Stimulated activated CD4-positive, alpha-beta T cell treated with anti-CD3 and anti-CD28 coated beads, Interleukin-15, amount 100 ng/mL, for 48 hours (primary cell): ENCODE measurements at regions not wholly inside any gene's neighbourhood (a gene's known extent, or its start where the extent isn't known, plus 50 kb on each side); places are given as distances from the start of the nearest gene placed in this dataset.
"Not testable (repeated sequence)": the region's sequence is repeated elsewhere in the genome, so short reads cannot be mapped to it uniquely, and the experiment has no call there.

Experiments used
- DNase-seq, 2 donors: peaks; one replicate each; pipeline ENCODE4 v3.0.0-alpha.2; 2020; ENCODE audit warnings: low read depth in 2 of 2

DNA sequence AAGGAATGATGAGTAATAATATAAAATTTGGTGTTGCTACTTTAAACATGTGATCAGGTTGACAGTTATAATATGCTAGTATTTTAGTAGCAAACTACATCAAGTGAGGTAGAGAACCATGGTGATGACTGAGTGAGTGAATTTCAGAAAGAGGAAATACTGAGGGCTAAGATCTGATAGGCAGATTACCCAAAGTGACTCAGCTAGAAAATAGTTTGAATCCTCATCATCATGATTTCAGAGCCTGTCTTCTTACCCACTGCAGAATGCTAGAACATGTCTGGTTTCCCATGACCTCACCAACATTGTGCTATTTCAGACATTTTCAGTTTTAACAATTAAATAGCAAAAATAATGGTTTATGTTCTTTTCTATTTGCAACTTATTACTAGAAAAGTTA is 602.1 kb downstream of the TAF11L14 start:
- DNase-seq = no peak

DNA sequence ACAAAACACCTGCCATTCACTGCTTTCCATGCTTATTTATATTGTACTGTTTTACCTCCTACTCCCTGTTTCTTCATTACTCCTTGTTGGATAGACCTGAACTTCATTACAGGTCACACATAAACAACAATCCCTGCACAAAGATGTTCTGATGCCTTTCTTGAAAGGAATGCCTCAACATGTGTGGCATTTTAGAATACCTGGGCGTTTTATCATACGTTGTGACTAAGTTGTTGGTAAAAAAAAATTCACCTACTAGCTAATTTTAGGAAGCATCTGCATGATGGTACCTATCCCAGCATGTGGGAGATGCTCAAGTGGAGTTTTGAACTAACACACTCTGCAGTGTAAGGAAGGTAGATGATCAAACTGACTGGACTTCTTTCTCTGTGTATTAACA is 604.1 kb downstream of the TAF11L14 start:
- DNase-seq = no peak

DNA sequence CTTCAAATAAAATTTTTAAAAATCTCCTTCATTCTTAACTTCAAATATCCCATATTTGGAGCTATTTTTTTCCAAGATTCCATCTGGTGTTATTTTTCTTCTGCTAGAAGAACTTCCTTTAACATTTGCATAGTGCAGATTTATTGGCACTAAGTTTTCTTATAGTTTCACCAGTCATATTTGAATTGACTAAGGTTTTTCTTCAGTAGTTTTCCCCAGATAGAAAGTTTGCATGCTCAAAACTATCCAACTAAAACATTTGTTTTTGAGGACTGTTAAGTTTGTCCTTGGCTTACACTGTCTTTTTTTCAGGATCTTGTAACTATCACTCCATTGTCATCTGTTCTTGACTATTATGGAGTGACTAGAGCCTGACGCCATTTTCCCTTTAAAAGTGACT is 606.7 kb downstream of the TAF11L14 start:
- no peak for DNase-seq

DNA sequence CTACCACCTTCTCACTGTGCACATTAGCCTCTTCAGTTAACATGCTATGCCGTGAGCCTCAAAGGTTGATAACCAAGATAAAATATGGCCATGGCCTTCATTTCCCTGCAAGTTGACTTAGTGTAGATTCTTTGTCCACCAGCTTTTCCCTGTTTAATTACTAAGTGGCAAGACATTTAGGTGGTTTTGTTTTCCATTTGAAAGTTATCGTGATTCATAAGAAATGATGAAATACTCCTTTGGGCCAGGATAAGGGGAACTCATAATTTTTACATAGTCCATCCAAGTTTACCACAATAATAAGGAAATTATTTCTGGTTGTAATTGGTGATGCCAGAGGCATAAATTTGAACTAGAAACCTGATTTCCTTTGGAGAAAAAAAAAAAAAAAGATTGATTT is 609.6 kb downstream of the TAF11L14 start:
- DNase-seq = no peak

DNA sequence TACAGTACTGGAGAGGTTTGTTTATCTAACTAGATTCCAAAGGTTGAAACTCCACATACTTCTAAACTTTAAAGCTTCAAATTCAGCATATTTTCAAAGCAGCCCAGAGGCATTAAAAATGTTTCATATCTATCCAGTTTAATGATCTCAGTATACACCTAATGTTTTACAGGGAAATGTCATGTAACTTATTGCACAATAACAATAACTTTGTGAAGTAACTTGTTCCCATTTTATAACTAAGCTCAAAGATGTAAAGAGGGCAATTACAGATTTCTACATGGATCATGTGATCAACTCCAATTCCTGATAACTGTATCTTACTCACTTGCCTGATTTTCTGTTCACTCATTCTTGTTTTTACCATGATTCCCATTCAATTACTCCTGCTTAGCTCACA is 610.0 kb downstream of the TAF11L14 start:
- no peak for DNase-seq

DNA sequence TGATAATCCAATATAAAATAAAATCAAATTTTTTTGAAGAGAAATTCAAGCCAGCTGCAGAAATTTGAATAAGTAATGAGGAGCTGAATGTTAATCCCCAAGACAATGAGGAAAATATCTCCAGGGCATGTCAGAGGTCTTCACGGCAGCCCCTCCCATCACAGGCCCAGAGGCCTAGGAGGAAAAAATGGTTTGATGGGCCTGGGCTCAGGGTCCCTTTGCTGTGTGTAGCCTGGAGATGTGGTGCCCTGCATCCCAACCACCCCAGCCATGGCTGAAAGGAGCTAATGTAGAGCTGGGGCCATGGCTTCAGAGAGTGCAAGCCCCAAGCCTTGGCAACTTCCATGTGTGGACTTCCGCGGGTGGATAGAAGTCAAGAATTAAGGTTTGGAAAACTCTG is 618.3 kb downstream of the TAF11L14 start:
- no peak for DNase-seq

DNA sequence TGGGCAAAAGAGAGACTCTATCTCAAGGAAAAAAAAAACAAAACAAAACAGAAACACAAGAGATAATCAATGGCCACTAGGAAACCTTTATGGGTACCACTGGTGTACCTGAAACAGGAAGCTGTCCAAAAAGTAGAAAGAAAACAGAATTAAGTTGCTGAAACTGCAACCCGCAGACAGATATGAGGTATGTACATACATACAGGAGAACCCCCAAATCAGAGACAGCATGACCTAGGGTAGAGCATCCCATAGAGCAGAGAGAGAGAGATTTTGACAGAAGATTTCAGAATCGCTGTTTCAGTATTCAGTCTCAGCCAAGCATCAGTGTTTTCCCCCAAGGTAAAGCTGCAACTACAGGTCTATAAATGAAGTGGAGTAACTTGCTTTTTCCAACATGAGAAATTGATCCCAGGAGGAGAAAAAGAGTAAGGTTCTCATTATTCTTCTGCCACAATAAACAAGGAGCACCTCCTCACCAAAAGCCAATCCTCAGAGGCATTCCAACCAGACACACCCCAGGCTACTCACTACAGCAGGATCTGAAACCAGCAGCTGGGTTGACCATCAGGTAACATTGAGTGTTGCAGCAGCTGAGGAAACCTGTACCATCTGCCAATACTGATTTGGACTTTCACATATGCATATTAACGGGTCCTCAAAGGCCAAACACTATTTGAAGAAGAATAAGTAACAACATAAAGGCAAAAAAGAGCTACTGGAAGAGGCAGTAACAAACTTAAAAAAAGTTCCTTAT is 630.0 kb downstream of the TAF11L14 start:
- no peak for DNase-seq

DNA sequence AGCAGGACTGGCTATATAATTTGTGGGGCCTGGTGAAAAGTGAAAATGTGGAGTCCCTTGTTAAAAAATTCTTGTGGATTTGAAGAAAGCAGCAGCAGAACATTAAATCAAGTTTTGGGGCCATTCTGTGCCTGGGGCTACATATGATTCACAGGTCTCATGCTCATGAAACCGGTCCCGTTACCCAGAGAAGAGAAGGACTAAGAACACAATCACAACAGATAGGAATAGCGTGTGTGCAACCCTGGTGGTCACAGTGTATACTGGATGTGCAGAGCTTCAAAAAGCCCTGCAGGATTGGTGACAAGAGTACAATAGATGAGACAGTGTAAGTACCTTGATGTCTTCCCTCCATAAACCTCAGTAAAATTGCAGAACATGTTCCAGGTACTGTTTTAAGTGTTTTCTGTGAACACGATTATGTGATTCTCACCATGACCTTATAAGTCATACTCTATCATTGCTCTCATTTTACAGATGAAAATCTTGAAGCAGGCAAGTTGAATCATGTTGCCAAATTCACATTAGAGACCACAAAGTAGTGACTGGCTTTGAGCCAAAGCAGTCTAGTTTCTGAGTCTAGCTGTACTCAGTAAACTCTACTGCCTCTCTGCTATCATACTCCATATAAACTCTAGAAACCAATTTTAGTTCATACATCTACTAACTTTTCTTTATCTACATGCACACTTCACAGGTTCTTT is 636.5 kb downstream of the TAF11L14 start:
- DNase-seq = no peak

DNA sequence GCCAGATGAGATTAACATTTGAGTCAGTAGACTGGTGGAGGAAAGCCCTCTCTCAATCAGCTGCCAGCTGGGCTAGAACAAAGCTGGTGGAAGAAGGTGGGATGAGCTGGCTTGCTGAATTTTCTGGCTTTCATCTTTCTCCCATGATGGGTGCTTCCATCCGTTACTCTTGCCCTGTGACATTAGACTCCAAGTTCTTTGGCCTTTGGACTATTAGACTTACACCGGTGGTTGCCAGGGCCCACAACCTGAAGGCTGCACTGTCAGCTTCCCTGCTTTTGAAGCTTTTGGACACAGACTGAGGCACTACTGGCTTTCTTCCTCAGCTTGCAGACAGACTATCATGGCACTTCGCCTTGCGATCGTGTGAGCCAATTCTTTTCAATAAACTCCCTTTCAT is 642.7 kb downstream of the TAF11L14 start:
- no peak for DNase-seq

DNA sequence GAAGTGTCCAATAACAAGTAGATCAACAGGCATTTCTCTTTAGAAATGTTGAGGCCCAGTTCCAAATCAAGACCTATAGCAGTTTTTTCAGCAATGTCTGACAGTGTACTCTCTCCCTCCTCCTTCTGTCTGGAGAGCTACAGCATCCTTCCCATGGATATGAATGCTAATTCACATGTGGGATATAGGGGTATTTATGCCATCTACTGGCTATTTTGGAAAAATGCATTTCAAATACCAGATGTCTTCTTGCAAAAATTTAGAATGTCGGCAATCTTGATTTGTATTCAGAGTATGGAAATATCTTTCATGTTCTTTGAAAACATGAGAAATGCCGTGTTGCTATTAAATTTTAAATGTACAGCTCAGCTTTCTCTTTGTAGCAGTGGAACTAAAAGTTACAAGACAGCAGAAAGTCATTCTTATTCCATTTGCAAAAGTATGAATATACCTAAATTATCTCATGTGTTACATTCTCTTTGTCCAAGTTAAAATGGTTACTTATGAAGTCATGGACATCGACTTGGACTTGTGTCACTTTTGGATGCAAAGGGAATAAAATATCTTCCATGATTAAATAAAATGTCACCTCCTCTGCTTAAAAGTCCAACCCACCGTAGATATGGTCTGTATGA is 647.8 kb downstream of the TAF11L14 start:
- no peak for DNase-seq

DNA sequence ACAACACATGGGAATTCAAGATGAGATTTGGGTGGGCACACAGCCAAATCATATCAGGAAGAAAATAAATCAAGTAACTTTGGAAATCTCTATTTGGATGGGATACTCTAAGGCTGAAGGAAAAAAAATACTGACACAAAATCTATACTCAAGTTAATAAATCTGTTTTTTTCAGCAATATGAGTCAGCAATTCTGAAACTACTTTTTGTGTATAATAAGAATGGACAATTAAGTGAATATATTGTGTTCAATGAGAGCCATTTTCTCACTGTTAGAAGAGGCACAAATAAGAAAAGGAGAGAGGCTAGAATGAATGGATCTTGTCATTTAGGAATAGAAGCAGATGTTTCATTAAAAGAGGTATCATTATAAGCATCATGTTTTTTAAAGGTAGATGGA is 651.0 kb downstream of the TAF11L14 start:
- no peak for DNase-seq

DNA sequence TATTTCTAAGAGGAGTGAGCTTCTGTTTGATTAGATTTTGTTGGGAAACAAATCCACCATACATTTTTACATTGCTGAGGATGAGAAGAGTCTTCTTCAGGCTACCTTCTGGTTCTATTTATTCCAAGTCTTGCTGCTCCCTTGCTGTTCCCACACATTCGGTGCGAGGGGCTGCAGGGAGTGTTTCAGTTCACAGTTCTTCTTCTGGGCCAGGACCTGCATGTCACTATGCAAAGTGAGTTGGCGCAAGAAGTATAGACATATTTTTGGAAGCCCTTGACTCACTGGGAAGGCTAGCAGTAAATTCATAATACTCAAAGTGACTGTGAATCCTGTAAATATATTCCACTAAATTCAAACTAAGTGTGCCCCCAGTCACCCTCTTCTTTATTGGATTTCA is 657.9 kb downstream of the TAF11L14 start:
- DNase-seq = no peak

DNA sequence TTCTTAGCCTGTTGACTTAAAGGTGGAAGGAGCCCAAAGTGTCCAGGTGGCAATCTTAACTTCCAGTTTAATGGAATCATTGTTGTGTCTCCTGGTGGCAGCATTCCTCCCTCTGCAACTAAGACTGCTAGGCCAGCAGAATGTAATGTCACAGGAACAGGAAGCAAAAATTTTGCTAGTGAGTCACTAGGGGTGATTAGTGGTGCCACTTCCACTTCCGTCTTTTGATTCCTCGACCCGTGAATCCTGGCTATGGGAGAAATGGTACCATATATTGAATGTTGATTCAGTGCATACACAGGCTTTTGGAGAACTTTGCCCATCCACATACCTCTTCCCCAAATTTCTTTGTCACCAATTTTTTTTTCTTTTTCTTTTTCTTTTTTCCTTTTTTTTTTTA is 661.4 kb downstream of the TAF11L14 start:
- DNase-seq = not testable (repeated sequence)

DNA sequence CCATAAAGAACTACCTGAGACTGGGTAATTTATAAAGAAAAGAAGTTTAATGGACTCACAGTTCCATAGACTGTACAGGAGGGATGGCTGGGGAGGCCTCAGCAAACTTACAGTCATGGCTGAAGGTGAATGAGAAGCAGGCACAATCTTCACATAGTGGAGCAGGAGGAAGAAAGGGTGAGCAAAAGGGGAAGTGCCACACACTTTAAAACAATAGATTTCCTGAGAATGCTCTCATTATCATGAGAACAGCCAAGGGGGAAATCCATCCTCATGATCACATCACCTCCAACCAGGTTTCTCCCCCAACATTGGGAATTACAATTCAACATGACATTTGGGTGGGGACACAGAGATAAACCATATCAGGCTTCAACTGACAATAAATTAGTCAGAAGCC is 664.9 kb downstream of the TAF11L14 start:
- DNase-seq = no peak

DNA sequence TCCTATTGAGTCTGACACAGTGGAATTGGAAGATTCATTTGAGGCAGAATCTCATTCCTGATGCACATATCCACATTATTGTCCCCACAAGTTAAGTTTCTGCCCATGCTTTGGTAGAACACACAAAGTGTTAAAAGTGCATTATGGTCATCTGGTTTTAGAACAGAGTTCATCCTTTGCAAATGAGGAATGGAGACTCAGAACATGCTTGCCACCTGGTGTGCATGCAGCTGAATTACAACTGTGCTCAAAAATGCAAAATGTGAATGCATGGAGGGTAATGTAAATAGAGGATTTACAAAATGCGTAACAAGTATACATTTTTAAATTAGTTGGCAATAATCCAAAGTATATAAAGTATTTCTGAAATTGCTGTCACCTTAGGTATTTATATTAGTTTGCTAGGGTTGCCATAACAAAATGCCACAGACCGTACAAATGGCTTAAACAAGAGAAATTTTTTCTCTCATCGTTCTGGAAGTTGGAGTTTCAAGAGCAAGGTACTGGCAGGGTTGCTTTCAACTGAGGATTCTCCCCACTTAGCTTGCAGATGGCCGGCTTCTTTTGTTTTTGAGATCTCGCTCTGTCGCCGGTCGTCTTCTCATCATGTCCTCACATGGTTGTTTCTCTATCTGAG is 671.1 kb downstream of the TAF11L14 start:
- DNase-seq = no peak

DNA sequence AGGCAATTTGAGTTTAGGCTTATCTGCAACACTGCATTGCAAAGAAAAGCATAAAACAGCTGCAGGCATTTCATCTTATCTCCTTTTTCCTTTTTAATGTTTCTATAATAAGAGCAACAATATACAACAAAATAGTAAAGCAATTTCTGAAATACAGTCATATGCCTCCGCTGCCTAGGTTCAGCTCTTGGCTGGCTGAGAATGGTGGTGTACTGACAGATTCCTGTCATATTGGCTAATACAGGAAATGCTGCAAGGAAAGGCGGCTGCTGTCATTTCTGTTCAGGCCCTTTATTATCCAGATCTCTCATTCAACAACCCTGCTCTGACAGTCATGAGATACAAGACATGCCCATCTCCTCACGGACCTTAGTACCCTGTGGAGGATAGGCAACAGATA is 677.0 kb downstream of the TAF11L14 start:
- DNase-seq = no peak

DNA sequence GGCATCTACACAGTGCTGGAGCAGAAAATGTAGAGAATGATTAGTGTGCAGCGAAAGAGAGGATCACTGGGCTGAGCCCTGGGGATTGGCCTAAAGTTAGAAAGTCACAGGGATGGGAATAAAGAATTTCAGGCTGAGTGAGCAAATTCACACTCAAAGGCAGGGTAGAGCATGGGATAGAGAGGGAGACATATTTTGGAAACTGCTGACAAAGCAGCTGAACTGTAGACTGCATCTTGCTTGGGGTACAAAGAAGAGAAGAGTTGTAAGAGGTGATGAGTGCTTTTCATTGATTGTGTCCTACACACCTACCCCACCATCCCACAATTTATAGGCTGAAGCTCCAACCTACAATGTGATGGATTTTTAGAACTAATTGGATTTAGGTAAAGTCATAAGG is 677.8 kb downstream of the TAF11L14 start:
- DNase-seq = no peak

DNA sequence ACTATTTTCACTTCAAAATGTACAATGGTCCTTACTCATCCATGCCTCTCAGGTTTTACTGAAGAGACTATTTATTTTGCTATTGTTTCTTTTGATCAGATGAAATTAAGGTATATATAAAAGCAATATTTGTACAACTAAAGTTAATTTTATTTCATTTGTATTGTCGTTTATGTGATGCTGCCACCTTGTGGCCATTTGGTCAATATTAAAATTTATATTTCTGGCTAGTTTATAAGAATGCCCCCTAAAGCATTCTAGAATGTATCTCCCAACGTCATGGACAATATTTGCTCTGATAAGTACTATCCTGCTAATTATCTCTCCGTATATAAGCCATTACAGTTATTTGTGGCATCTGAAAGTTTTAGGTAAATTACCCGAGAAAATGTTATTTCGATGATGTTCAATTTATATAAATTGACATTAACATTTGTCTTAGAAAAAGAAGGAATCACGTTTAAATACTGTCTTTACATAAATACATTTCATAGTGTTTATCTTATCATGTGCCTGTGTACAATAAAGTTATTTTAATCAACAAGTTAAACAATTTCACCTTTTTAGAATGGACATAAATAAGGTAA is 680.0 kb downstream of the TAF11L14 start:
- no peak for DNase-seq

DNA sequence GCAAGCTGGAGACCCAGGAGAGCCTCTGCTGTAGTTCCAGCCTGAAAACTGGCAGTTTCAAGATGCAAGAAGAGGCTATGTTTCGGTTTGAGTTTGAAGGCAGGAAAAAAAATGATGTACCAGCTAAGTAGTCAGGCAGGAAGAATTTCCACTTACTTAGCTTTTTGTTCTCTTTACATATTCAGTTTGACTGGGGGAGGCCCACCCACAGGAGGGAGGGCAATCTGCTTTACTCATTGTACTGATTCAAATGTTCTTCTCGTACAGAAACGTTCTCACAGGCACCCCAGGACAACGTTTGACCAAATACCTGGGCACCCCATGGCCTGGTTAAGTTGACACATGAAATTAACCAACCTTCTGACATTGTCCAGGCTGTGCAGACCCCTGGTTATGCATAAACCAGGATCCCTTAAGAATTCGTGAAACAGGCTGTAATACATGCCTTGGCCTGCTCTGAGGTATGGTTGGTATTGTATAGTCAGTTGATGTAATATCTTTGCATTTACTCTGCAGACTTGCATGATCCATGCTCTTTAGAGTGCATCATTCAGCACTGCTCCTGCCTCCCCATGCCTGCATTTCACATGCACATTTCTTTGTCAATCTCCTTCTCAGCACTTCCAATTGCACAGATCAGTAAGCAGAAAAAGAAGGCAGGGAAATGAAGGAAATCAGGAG is 687.1 kb downstream of the TAF11L14 start:
- no peak for DNase-seq

DNA sequence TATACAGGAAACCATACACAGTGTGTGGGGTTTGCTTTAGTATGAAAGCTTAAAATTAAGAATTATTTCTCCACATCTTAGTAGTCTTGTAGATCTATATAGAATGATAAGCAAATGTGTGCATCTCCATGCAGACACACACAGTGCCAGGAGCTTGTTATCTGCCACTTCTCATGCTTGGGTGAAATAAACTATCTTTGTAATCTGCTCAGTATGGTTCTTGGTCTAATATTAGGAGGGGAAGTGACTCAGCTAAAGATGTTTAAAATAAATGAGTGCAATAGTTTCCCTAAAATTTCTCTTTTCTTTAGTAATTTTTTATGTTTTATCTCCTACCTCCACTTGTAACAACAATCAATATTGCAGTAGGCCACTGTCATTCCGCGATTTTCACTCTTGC is 689.6 kb downstream of the TAF11L14 start:
- DNase-seq = no peak

DNA sequence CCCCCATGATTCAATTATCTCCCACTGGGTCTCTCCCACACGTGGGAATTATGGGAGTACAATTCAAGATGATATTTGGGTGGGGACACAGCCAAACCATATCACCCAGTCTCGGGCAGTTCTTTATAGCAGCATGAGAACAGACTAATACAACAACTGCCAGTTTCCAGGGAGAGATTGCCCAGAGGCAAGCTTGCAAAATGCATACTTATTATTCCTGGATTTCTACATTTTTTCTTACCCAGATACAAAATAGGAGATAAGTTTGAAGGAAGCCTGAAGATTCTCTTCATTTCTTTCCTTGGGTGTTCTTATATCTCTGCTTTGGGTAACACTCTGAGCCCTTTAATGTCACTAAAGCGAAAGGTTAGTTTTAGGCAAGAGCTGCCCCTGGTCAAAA is 691.2 kb downstream of the TAF11L14 start:
- no peak for DNase-seq

DNA sequence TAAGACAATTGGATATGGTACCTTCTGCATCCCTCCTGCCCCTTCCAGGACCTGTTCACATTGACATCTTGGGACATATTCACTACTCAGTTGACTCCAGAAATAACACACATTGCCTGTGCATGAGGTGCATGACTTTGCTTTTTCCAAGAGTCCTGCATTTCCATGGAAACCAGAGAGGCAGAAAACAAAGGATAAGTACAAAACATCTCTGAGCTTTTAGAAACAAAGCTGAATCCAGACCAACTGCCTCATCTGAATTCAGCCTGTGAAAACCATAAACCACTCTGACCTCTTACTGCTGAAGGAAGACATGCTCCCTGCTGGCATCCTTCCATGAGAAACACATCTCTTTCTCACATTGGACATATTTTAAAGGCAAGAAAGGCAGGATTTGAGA is 695.1 kb downstream of the TAF11L14 start:
- no peak for DNase-seq
